Astrocyte of the cerebellum (primary cell): ENCODE measurements at regions not wholly inside any gene's neighbourhood (a gene's known extent, or its start where the extent isn't known, plus 50 kb on each side); places are given as distances from the start of the nearest gene placed in this dataset.

Experiments
- DNase-seq: peaks from one replicate; pipeline ENCODE4 v3.0.0-alpha.2; 2011; ENCODE audit warnings: low read depth
- H3K4me3 ChIP-seq: 2 replicates; pipeline ENCODE4 v1.5.1; 2011; ENCODE audit warnings: mild to moderate bottlenecking, low read depth, low read length, moderate library complexity
- CTCF ChIP-seq: IDR thresholded peaks from 2 replicates; pipeline ENCODE4 v1.5.1; 2012; ENCODE audit warnings: low read length, low read depth, moderate library complexity, mild to moderate bottlenecking; ENCODE audit errors: missing control alignments
- in situ Hi-C: cut with HindIII; loops from 2 replicates; pipeline ENCODE4 v1.10.0; 2017; ENCODE audit warnings: low sequenced_read_pairs

- no peak for DNase-seq
- H3K4me3 ChIP-seq, result no peak overlapping the region
- in situ Hi-C loops, result loop anchor here (5.0 kb wide), 1 partner anchor 84 kb away; no protein-coding TSS in a partner anchor
- no peak for TF ChIP-seq CTCF
These were observed 97.1 kb downstream of the MEX3B start for GRCh38 chr15:81948751-81949150.

- H3K4me3 ChIP-seq, result no peak overlapping the region
- TF ChIP-seq CTCF, result no peak
- in situ Hi-C loops, result loop anchor here (5.0 kb wide), 1 partner anchor 84 kb away; no protein-coding TSS in a partner anchor
- DNase-seq, result no peak
These were observed 97.6 kb downstream of the MEX3B start for GRCh38 chr15:81948222-81948621.

- DNase-seq, result no peak
- in situ Hi-C loops, result loop anchor here (5.0 kb wide), 1 partner anchor 85 kb away; no protein-coding TSS in a partner anchor
- no peak for TF ChIP-seq CTCF
- no peak overlapping the region for H3K4me3 ChIP-seq
These were observed 98.3 kb downstream of the MEX3B start for GRCh38 chr15:81947548-81947947.

- no peak for TF ChIP-seq CTCF
- no peak for DNase-seq
- no peak overlapping the region for H3K4me3 ChIP-seq
- in situ Hi-C loops, result loop anchor here (5.0 kb wide), 1 partner anchor 87 kb away; no protein-coding TSS in a partner anchor
These were observed 100.7 kb downstream of the MEX3B start for GRCh38 chr15:81945014-81945615.

DNA sequence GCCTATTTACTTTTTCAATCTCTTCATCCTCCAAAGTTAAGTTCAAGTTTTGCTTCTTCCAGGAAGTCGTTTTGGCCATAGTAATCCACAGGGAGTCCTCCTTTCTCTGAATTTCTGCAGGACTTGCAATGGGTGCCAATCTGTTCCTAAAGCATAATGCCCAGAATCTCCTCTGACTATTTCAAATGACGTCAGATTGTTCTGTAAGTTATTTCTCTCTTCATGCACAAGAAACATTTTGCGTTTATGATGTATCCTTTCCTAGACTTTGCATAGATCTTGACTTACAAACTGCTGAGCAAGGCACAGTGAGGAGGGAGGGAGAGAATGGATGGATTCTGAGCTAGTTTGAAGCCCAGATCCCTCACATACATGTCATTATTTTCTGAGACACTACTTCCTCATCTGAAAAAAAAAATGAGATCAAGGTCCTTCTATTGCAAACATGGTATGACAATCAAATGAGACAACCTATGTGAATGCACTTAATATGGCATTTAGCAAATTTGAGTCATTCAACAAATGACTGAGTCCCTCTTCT is 103.1 kb downstream of the MEX3B start:
- in situ Hi-C loops, result no loop called here
- H3K4me3 ChIP-seq, result no peak overlapping the region
- DNase-seq, result no peak
- no peak for TF ChIP-seq CTCF

GRCh38 chr15:81942157-81942556 is 103.7 kb downstream of the MEX3B start:
- in situ Hi-C loops, result no loop called here
- TF ChIP-seq CTCF, result no peak
- DNase-seq, result no peak
- H3K4me3 ChIP-seq, result no peak overlapping the region

- no peak for TF ChIP-seq CTCF
- no peak for DNase-seq
- in situ Hi-C loops, result no loop called here
- H3K4me3 ChIP-seq, result no peak overlapping the region
These were observed 104.3 kb downstream of the MEX3B start for GRCh38 chr15:81941479-81941878.
